ENCODE measurements at regions not wholly inside any gene's neighbourhood (a gene's known extent, or its start where the extent isn't known, plus 50 kb on each side); places are given as distances from the start of the nearest gene placed in this dataset.

DNA sequence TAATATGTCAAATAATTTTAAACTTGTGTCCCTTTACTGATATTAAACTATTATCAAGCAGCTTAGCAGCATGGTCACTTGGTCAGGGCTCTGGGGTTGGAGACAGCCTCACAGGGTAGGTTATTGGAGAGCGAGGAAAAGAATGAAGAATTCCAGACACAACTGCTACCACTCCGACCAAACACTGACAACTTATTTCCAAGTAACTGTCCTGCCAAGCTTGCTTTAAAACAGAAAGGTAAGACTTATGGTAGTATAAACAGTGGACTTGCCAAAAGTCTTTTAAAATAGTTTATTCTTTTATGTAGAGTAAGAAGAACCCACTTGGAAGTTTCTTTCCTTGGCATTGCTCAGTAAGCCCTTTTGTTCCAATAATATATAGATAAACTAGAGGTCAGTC lies 364.1 kb downstream of the DEPDC1B start:
- WGBS, 2 donors: 69 to 73% methylated on average over 2 of the region's 2 CpGs
- H3K9me3 ChIP-seq: no peaks in the 10 kb centered on the region
- TF ChIP-seq, protein P1, sequence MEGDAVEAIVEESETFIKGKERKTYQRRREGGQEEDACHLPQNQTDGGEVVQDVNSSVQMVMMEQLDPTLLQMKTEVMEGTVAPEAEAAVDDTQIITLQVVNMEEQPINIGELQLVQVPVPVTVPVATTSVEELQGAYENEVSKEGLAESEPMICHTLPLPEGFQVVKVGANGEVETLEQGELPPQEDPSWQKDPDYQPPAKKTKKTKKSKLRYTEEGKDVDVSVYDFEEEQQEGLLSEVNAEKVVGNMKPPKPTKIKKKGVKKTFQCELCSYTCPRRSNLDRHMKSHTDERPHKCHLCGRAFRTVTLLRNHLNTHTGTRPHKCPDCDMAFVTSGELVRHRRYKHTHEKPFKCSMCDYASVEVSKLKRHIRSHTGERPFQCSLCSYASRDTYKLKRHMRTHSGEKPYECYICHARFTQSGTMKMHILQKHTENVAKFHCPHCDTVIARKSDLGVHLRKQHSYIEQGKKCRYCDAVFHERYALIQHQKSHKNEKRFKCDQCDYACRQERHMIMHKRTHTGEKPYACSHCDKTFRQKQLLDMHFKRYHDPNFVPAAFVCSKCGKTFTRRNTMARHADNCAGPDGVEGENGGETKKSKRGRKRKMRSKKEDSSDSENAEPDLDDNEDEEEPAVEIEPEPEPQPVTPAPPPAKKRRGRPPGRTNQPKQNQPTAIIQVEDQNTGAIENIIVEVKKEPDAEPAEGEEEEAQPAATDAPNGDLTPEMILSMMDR (IDR thresholded peaks at IDR 0.05): no peak
- no peak for TF ChIP-seq POLR2A (IDR thresholded peaks at IDR 0.05)
- H3K27ac ChIP-seq: no peak overlapping the region
- no peak overlapping the region for H3K4me3 ChIP-seq
- intact Hi-C loops (cut with DNase I): no loop called here
- peaks cover 0 to 12% (median 0%) of the 10 kb centered on the region in 3 donors for H3K4me1 ChIP-seq
- DNase-seq: no peak
- no peaks in the 10 kb centered on the region for H3K36me3 ChIP-seq
- peaks cover 0 to 12% (median 0%) of the 10 kb centered on the region in 4 donors for H3K27me3 ChIP-seq

DNA sequence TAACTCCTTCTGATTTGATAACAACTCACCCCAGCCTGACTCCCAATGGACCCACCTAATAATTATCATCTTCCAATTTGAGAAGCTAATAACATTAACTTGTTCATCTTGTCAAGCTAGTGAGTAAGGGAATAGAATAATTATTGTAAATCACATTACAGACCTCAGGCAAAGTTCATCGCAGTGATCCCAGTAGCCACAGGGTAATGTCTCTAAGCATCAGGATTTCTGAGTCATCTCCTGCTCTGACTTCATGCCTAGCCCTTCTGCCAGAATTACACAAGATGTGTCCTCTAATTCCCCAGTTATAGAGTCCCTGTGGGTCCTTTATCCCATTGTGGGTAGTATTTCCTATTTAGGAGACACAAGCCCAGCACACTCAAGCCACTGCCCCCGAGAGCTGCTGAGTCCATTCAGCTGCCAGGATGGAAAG lies 365.7 kb downstream of the DEPDC1B start:
- DNase-seq: no peak
- Histone ChIP-seq H3K36me3 (no peaks in the 10 kb centered on the region), H3K27ac (no peak overlapping the region), H3K9me3 (no peaks in the 10 kb centered on the region), H3K4me3 (no peak overlapping the region), H3K27me3 (peaks cover 0 to 12% (median 0%) of the 10 kb centered on the region in 4 donors), H3K4me1 (peaks cover 0 to 3% (median 0%) of the 10 kb centered on the region in 3 donors)
- TF ChIP-seq, protein P1 (IDR thresholded peaks at IDR 0.05): no peak
- TF ChIP-seq POLR2A (IDR thresholded peaks at IDR 0.05): no peak
- 41 to 57% methylated on average over 2 of the region's 2 CpGs for WGBS, 2 donors
- intact Hi-C loops (cut with DNase I): no loop called here

DNA sequence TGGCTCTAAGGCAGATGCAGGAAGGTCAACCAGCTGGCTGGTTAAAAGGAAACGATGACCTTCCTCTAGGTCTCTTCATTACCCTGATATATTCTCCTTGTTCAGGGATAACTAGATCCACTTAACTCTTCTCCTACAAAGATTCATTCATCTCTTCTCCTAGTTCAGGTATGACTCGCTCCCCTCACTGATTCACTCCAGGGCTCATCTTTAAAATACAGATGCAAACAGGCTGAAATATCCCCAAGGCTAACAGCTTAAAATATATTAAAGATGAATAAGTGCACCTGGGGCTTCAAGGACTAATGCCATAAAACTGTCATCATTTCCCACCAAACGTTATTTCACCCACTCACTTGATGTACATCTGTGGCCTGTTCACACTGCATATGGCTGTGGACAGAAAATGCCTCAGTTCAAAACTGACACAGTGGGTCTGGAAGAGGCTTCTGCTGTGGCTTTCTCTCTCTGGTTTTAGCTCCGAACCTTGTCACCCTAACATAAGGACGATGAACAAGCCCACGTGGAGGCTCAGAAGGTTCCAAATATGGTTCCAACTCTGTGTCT lies 366.9 kb downstream of the DEPDC1B start:
- H3K27me3 ChIP-seq: peaks cover 0 to 11% (median 0%) of the 10 kb centered on the region in 4 donors
- intact Hi-C loops (cut with DNase I): no loop called here
- no peak overlapping the region for H3K27ac ChIP-seq
- DNase-seq: no peak
- TF ChIP-seq, protein P1 (IDR thresholded peaks at IDR 0.05): no peak
- no peak for TF ChIP-seq POLR2A (IDR thresholded peaks at IDR 0.05)
- H3K4me1 ChIP-seq: no peaks in the 10 kb centered on the region
- no peaks in the 10 kb centered on the region for H3K36me3 ChIP-seq
- H3K4me3 ChIP-seq: no peak overlapping the region
- WGBS, 2 donors: 57 to 64% methylated on average over 6 of the region's 6 CpGs
- no peaks in the 10 kb centered on the region for H3K9me3 ChIP-seq

DNA sequence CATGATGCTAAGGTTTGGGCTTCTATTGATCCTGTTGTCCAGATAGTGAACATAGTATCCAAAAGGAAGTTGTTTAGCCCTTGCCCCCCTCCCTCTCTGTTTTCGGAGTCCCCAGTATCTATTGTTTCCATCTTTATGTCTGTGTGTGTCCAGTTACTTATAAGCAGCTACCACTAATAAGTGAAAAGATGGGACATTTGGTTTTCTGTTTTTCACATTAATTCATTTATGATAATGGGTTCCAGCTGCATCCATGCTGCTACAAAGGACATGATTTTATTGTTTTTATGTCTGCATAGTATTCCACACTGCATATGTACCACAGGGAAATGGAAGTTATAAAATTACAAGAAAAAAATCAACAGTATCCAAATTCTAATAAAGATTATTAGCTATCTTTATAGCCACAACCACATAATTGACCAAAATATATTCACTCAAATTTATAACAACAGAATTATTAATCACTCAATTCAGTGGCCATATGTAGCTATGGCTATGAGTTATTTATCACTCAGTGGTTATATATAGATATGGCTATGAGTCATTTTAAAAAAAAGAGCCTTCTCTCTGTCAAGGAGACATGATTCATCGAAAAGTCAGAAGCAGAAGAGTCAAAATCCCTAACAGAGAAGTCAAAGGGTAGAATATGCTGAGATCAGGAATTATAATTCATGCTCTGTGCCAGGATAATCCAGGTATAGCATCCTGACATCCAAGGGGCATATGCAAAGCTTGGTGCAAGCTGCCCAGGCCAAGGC lies 367.5 kb downstream of the DEPDC1B start:
- WGBS, 2 donors: 57 to 72% methylated on average over 2 of the region's 2 CpGs
- no peak overlapping the region for H3K4me3 ChIP-seq
- no peaks in the 10 kb centered on the region for H3K9me3 ChIP-seq
- intact Hi-C loops (cut with DNase I): no loop called here
- no peak for DNase-seq
- H3K36me3 ChIP-seq: no peaks in the 10 kb centered on the region
- TF ChIP-seq, protein P1 (IDR thresholded peaks at IDR 0.05): no peak
- TF ChIP-seq POLR2A (IDR thresholded peaks at IDR 0.05): no peak
- H3K27me3 ChIP-seq: peaks cover 0 to 8% (median 0%) of the 10 kb centered on the region in 4 donors
- H3K27ac ChIP-seq: no peak overlapping the region
- no peaks in the 10 kb centered on the region for H3K4me1 ChIP-seq

DNA sequence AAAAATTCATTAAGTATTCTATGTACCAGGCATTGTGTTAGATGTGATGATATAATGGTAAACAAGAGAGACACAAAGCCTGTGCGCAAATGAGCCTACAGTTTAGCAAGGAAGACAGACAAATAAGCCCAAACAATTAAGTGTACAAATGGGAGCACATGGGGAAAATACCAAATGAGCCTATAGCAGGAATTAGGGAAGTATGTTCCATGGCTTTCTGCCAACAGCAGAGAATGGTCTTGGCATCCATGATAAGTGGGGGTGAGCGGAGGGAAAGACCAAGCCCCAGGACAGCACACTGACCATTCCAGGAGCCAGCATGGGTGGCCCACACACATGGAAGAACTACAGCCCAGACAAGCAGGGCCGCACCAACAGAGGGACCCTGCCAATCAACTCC lies 369.7 kb downstream of the DEPDC1B start:
- Histone ChIP-seq H3K27me3 (peaks cover 0 to 8% (median 0%) of the 10 kb centered on the region in 4 donors), H3K4me1 (no peaks in the 10 kb centered on the region), H3K27ac (no peak overlapping the region), H3K4me3 (no peak overlapping the region), H3K36me3 (no peaks in the 10 kb centered on the region), H3K9me3 (no peaks in the 10 kb centered on the region)
- TF ChIP-seq, protein P1 (IDR thresholded peaks at IDR 0.05): no peak
- no peak for TF ChIP-seq POLR2A (IDR thresholded peaks at IDR 0.05)
- no peak for DNase-seq
- 83 to 92% methylated on average over 3 of the region's 3 CpGs for WGBS, 2 donors
- intact Hi-C loops (cut with DNase I): no loop called here
